Nephron progenitor cell (in vitro differentiated cells): ENCODE measurements at regions not wholly inside any gene's neighbourhood (a gene's known extent, or its start where the extent isn't known, plus 50 kb on each side); places are given as distances from the start of the nearest gene placed in this dataset.

Experiments
- DNase-seq: peaks from one replicate; pipeline ENCODE4 v3.0.0; 2021
- H3K27ac Mint-ChIP-seq: 2 replicates; pipeline ENCODE4 v1.8.0; 2021; ENCODE audit warnings: mild to moderate bottlenecking, moderate library complexity, mixed read lengths
- H3K27me3 Mint-ChIP-seq: 2 replicates; pipeline ENCODE4 v1.8.0; 2021; ENCODE audit warnings: mild to moderate bottlenecking, low read depth, mixed read lengths; ENCODE audit not compliant: poor library complexity
- H3K36me3 Mint-ChIP-seq: 2 replicates; pipeline ENCODE4 v1.8.0; 2021; ENCODE audit warnings: low read depth, mixed read lengths
- H3K4me1 Mint-ChIP-seq: 2 replicates; pipeline ENCODE4 v1.8.0; 2021; ENCODE audit warnings: mixed read lengths
- H3K4me3 Mint-ChIP-seq: 2 replicates; pipeline ENCODE4 v1.8.0; 2021; ENCODE audit warnings: mild to moderate bottlenecking, moderate library complexity, mixed read lengths
- H3K9me3 Mint-ChIP-seq: 2 replicates; pipeline ENCODE4 v1.8.0; 2021; ENCODE audit warnings: mild to moderate bottlenecking, moderate library complexity, mixed read lengths
- CTCF ChIP-seq: fragments of 200-600 bp; sonication (generic); IDR thresholded peaks from 2 replicates; pipeline ENCODE4 v1.5.0; 2021; ENCODE audit warnings: antibody characterized with exemption

- H3K36me3 Mint-ChIP-seq = peaks cover 15% of the 10 kb centered on the region
- H3K27me3 Mint-ChIP-seq = peaks cover 5% of the 10 kb centered on the region
- H3K4me1 Mint-ChIP-seq = peaks cover 20% of the 10 kb centered on the region
- DNase-seq = no peak
- peaks cover 12% of the 10 kb centered on the region for H3K9me3 Mint-ChIP-seq
- no peak overlapping the region for H3K27ac Mint-ChIP-seq
- no peak overlapping the region for H3K4me3 Mint-ChIP-seq
- TF ChIP-seq CTCF = no peak
Observed at GRCh38 chr13:31530922-31531321, 208.4 kb upstream of the RXFP2 start.

GRCh38 chr13:31537052-31537451, 202.3 kb upstream of the RXFP2 start:
- TF ChIP-seq CTCF = no peak
- no peak for DNase-seq
- H3K9me3 Mint-ChIP-seq = peaks cover 12% of the 10 kb centered on the region
- no peaks in the 10 kb centered on the region for H3K27me3 Mint-ChIP-seq
- H3K27ac Mint-ChIP-seq = peak overlapping the region; percentile 83
- H3K4me1 Mint-ChIP-seq = peaks cover 57% of the 10 kb centered on the region
- peaks cover 15% of the 10 kb centered on the region for H3K36me3 Mint-ChIP-seq
- H3K4me3 Mint-ChIP-seq = peak overlapping the region; percentile 70

- Mint-ChIP-seq H3K4me1 (peaks cover 57% of the 10 kb centered on the region), H3K36me3 (peaks cover 9% of the 10 kb centered on the region), H3K9me3 (peaks cover 7% of the 10 kb centered on the region), H3K27ac (no peak overlapping the region), H3K4me3 (no peak overlapping the region), H3K27me3 (no peaks in the 10 kb centered on the region)
- peak; percentile 52 for TF ChIP-seq CTCF
- no peak for DNase-seq
Observed at GRCh38 chr13:31538067-31539042, 201.0 kb upstream of the RXFP2 start.

- peak overlapping the region; percentile 8 for H3K27ac Mint-ChIP-seq
- H3K4me1 Mint-ChIP-seq = peaks cover 57% of the 10 kb centered on the region
- H3K36me3 Mint-ChIP-seq = no peaks in the 10 kb centered on the region
- no peaks in the 10 kb centered on the region for H3K27me3 Mint-ChIP-seq
- no peak overlapping the region for H3K4me3 Mint-ChIP-seq
- TF ChIP-seq CTCF = no peak
- no peak for DNase-seq
- H3K9me3 Mint-ChIP-seq = no peaks in the 10 kb centered on the region
Observed at GRCh38 chr13:31540281-31540680, 199.0 kb upstream of the RXFP2 start.

- H3K4me1 Mint-ChIP-seq = peaks cover 40% of the 10 kb centered on the region
- no peak for DNase-seq
- peak overlapping the region; percentile 13 for H3K27ac Mint-ChIP-seq
- H3K36me3 Mint-ChIP-seq = no peaks in the 10 kb centered on the region
- no peaks in the 10 kb centered on the region for H3K9me3 Mint-ChIP-seq
- H3K4me3 Mint-ChIP-seq = no peak overlapping the region
- H3K27me3 Mint-ChIP-seq = no peaks in the 10 kb centered on the region
- TF ChIP-seq CTCF = no peak
Observed at GRCh38 chr13:31543190-31543589, 196.1 kb upstream of the RXFP2 start.

- Mint-ChIP-seq H3K36me3 (no peaks in the 10 kb centered on the region), H3K27me3 (no peaks in the 10 kb centered on the region), H3K9me3 (no peaks in the 10 kb centered on the region), H3K4me1 (peaks cover 17% of the 10 kb centered on the region), H3K27ac (no peak overlapping the region), H3K4me3 (no peak overlapping the region)
- no peak for DNase-seq
- no peak for TF ChIP-seq CTCF
Observed at GRCh38 chr13:31545616-31546015, 193.7 kb upstream of the RXFP2 start.
